Colonic mucosa (tissue), 4 donors: ENCODE measurements at regions not wholly inside any gene's neighbourhood (a gene's known extent, or its start where the extent isn't known, plus 50 kb on each side); places are given as distances from the start of the nearest gene placed in this dataset.

Experiments used
- DNase-seq: peaks from one replicate; pipeline ENCODE4 v3.0.0-alpha.2; 2020
- H3K27ac ChIP-seq: fragments of 200-600 bp; one replicate; pipeline ENCODE4 v1.8.0; 2021
- H3K27me3 ChIP-seq: fragments of 200-600 bp; one replicate; pipeline ENCODE4 v1.8.0; 2021
- H3K36me3 ChIP-seq: fragments of 200-600 bp; one replicate; pipeline ENCODE4 v1.8.0; 2021
- H3K4me1 ChIP-seq: fragments of 200-600 bp; one replicate; pipeline ENCODE4 v1.8.0; 2021; ENCODE audit warnings: mild to moderate bottlenecking
- H3K4me3 ChIP-seq: fragments of 200-600 bp; one replicate; pipeline ENCODE4 v1.8.0; 2021
- H3K9ac ChIP-seq, 2 donors: one replicate each; pipeline ENCODE4 v1.7.0; 2013; ENCODE audit warnings: control low read depth in 2 of 2, low read depth in 2 of 2, low read length in 2 of 2
- H3K9me3 ChIP-seq: fragments of 200-600 bp; one replicate; pipeline ENCODE4 v1.8.0; 2021
- intact Hi-C: fragments of 100-400 bp; cut with DNase I; formaldehyde crosslinking; loops from one replicate; pipeline ENCODE4 v1.14.1; 2022
- TF ChIP-seq, protein P1 (sequence below): fragments of 200-600 bp; IDR thresholded peaks from one replicate; pipeline ENCODE4 v1.8.0; 2022; ENCODE audit warnings: antibody characterized with exemption, mild to moderate bottlenecking
- donor health status: healthy.
- donor health status: DM: no; HTN: no; CAD: no.
- donor health status: DM: no; HTN: no; CAD: no.

DNA sequence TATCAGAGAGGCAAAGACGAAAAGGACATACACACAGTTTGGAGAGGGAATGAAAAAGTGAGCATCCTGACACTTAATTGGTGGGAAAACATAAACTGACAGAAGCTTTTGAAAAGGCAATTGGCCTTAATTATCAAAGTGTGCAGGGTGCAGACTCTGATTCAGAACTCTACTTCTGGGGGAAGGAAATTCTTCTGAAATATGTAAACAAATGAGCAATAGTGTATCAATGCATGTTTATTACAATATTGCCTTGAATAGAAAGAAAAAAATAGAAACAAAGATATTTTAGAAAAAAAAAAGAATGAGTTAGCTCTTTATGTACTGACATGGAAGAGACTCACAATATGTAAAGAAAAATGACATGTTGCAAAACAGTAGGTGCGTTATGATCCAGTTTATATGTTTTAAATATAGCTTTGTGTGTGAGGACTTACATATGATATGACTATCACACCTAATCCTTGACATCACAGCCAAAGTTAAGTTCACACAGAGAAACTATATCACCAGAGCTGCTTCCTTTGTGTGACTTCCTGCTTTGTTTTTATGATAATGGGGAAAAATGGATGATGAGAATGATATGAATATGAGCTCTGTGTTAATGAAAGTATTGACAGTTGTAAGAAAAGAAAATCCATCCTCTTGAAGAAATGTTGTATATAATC lies 182.4 kb downstream of the KCTD12 start:
- Histone ChIP-seq H3K36me3 (no peaks in the 10 kb centered on the region), H3K4me1 (no peaks in the 10 kb centered on the region), H3K27ac (no peak overlapping the region), H3K9me3 (no peaks in the 10 kb centered on the region), H3K4me3 (no peak overlapping the region), H3K27me3 (no peaks in the 10 kb centered on the region), H3K9ac (no peak overlapping the region)
- TF ChIP-seq, protein P1, sequence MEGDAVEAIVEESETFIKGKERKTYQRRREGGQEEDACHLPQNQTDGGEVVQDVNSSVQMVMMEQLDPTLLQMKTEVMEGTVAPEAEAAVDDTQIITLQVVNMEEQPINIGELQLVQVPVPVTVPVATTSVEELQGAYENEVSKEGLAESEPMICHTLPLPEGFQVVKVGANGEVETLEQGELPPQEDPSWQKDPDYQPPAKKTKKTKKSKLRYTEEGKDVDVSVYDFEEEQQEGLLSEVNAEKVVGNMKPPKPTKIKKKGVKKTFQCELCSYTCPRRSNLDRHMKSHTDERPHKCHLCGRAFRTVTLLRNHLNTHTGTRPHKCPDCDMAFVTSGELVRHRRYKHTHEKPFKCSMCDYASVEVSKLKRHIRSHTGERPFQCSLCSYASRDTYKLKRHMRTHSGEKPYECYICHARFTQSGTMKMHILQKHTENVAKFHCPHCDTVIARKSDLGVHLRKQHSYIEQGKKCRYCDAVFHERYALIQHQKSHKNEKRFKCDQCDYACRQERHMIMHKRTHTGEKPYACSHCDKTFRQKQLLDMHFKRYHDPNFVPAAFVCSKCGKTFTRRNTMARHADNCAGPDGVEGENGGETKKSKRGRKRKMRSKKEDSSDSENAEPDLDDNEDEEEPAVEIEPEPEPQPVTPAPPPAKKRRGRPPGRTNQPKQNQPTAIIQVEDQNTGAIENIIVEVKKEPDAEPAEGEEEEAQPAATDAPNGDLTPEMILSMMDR, result no peak
- no peak for DNase-seq
- intact Hi-C loops, result no loop called here

DNA sequence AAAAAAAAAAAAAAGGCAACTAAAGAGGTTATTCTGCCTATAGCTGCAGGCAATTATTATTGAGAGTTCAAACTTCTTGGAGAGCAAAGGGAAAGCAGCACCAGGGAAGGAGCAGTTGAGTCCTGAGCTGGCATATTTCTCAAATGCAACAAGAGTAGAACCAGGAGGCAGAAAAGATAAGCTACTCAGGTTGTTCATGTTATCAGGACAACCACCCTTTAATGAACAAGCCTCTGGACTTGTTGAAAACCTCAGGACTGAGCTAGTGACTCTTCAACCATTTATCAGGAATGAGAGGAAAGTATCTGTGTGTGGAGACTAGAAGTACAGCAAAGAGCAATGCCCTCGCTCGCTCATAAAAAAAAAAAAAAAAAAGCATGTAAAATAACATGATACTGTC lies 183.0 kb downstream of the KCTD12 start:
- Histone ChIP-seq H3K4me1 (no peaks in the 10 kb centered on the region), H3K9ac (no peak overlapping the region), H3K9me3 (no peaks in the 10 kb centered on the region), H3K36me3 (no peaks in the 10 kb centered on the region), H3K27ac (no peak overlapping the region), H3K27me3 (no peaks in the 10 kb centered on the region), H3K4me3 (no peak overlapping the region)
- TF ChIP-seq, protein P1, result no peak
- no peak for DNase-seq
- intact Hi-C loops, result no loop called here

DNA sequence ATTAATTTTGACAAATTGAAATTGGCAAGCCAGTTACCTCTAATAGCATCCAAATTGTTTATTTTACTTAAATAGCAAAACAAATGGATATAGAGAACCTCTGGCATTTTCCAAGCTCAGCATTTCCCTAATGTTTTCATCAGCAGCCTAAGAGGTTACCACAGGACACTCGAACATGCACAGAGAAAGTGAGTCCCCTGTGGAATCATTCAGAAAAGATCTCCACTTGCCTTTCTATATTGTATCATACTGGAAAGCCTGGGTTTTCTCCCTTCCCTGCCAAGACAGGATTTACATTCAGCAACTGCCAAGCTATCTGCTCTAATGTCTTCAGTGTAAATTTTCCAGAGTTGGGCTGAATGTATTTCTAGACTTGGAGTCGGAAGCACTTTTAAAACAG lies 188.9 kb downstream of the KCTD12 start:
- Histone ChIP-seq H3K36me3 (no peaks in the 10 kb centered on the region), H3K9ac (no peak overlapping the region), H3K4me3 (no peak overlapping the region), H3K27ac (no peak overlapping the region), H3K27me3 (no peaks in the 10 kb centered on the region), H3K9me3 (no peaks in the 10 kb centered on the region), H3K4me1 (no peaks in the 10 kb centered on the region)
- TF ChIP-seq, protein P1, result no peak
- DNase-seq, result no peak
- intact Hi-C loops, result no loop called here

DNA sequence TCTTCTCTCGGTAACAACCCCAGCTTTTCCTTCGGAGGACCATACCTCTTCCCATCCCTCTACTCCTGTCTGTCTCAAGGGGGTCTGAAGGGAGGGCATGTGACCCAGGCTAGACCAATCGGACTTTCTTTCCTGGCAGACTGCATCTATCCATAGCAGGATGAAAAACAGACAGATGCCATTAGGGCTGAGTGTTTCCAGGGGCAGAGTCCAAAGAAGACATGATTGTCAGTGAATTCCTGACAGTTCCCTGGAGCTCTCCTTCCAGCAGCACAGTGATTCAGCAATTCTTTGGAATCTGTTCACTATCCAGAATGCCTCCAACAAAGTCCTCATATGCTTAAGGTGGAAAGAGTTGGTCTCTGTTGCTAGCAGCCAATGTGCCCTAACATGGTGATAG lies 189.8 kb downstream of the KCTD12 start:
- no peaks in the 10 kb centered on the region for H3K4me1 ChIP-seq
- no peaks in the 10 kb centered on the region for H3K9me3 ChIP-seq
- no peak overlapping the region for H3K4me3 ChIP-seq
- no peak for DNase-seq
- TF ChIP-seq, protein P1, result no peak
- H3K36me3 ChIP-seq, result no peaks in the 10 kb centered on the region
- no peaks in the 10 kb centered on the region for H3K27me3 ChIP-seq
- no peak overlapping the region for H3K27ac ChIP-seq
- no peak overlapping the region for H3K9ac ChIP-seq
- intact Hi-C loops, result no loop called here

DNA sequence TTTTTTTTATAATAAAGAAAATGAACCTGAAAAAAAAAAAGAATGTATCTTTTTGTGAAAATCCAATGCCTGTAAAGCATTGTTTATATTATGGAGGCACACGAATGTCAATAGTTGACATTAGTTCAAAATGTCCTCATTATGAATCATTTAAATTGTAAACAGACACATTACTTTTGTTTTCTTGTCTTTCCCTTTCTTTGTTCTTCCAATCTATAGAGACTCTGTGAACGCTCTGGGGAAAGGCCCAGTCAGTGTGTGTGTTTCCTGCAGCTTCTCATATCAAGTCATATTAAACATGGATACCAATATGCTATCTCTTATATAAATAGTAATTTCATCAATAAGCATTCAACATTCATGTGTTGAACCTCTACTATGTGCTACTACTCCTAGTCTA lies 193.1 kb downstream of the KCTD12 start:
- no peak overlapping the region for H3K9ac ChIP-seq
- no peaks in the 10 kb centered on the region for H3K36me3 ChIP-seq
- H3K9me3 ChIP-seq, result no peaks in the 10 kb centered on the region
- no peak for DNase-seq
- no peak overlapping the region for H3K4me3 ChIP-seq
- no peaks in the 10 kb centered on the region for H3K4me1 ChIP-seq
- no peak overlapping the region for H3K27ac ChIP-seq
- intact Hi-C loops, result no loop called here
- TF ChIP-seq, protein P1, result no peak
- no peaks in the 10 kb centered on the region for H3K27me3 ChIP-seq
